Fibroblast of the aortic adventitia (primary cell): ENCODE measurements at regions not wholly inside any gene's neighbourhood (a gene's known extent, or its start where the extent isn't known, plus 50 kb on each side); places are given as distances from the start of the nearest gene placed in this dataset.

Experiments used
- DNase-seq: peaks from one replicate; pipeline ENCODE4 v3.0.0-alpha.2; 2010; ENCODE audit warnings: low read depth
- H3K4me3 ChIP-seq: 2 replicates; pipeline ENCODE4 v1.5.1; 2011; ENCODE audit warnings: low read depth, mild to moderate bottlenecking, control low read depth, low read length, moderate library complexity
- CTCF ChIP-seq: IDR thresholded peaks from 2 replicates; pipeline ENCODE4 v1.5.1; 2011; ENCODE audit warnings: mild to moderate bottlenecking, low read length, control low read depth, inconsistent platforms; ENCODE audit not compliant: insufficient read depth

GRCh38 chr7:155987681-155988235, 175.5 kb upstream of the SHH start:
- TF ChIP-seq CTCF = no peak

GRCh38 chr7:155986497-155987160, 174.4 kb upstream of the SHH start:
- DNase-seq = no peak
- H3K4me3 ChIP-seq = no peak overlapping the region
- TF ChIP-seq CTCF = no peak

More at GRCh38 chr7:155987681-155988235, 175.5 kb upstream of the SHH start:
- H3K4me3 ChIP-seq = no peak overlapping the region
- no peak for DNase-seq

GRCh38 chr7:155985518-155986250, 173.4 kb upstream of the SHH start:
- TF ChIP-seq CTCF = no peak
- no peak overlapping the region for H3K4me3 ChIP-seq
- no peak for DNase-seq

- no peak overlapping the region for H3K4me3 ChIP-seq
- no peak for TF ChIP-seq CTCF
- DNase-seq = no peak
Observed at GRCh38 chr7:155984609-155985405, 172.5 kb upstream of the SHH start.

GRCh38 chr7:155984028-155984580, 171.8 kb upstream of the SHH start:
- no peak for DNase-seq
- H3K4me3 ChIP-seq = no peak overlapping the region
- TF ChIP-seq CTCF = no peak

- no peak overlapping the region for H3K4me3 ChIP-seq
- DNase-seq = no peak
- no peak for TF ChIP-seq CTCF
Observed at GRCh38 chr7:155983176-155983815, 171.0 kb upstream of the SHH start.
